ENCODE measurements at regions not wholly inside any gene's neighbourhood (a gene's known extent, or its start where the extent isn't known, plus 50 kb on each side); places are given as distances from the start of the nearest gene placed in this dataset.
A peak's percentile ranks its signal among the peaks of the same experiment; 100 is the strongest.
"Not testable (repeated sequence)": the region's sequence is repeated elsewhere in the genome, so short reads cannot be mapped to it uniquely, and the experiment has no call there.

DNA sequence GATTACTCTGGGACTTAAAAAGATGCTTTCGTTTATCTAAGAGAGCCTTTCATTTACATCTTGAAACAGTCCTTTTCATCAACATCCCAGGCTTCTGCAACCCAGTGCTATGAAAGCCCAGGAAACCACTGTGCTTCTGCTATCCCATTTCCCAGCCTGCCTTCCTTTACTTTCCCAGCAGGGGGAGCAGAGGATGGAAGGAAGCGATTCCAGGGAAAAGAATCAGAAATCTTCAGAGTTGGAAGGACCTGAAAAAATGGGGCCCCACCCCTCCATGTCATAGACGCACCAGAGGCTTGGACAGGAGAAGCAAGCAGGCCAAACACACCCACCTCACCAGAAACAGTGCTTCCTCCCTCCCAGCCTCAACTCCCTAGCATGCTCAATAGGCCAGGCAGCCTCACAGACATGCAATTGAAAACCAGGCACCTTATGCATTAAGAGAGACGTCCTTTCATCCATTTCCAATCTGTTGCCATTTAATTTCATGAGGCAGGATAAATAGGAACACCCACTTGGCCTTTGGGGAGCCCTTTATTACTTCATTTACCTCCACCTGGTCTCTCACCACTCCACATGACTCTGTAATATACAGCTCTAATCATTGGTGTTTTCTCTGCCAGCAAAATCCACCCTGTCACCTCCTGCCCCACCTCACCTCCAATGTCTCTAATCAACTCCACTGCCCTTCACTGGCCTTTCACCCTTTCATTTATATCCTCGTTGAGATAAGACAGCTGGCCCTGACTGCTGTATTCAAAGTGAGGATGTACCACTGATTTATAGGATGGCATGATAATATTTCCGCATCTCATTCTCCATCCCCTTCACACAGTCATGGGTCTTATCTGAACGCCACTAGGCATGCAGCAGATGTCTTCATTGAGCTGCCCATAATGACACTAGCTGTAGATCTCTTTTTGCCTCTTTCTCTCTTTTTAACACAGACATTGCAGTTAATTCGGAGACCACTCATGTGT lies 583.9 kb downstream of the NTRK3 start:
- DNase-seq (ENCODE audit: low spot score) = peak; percentile 22

DNA sequence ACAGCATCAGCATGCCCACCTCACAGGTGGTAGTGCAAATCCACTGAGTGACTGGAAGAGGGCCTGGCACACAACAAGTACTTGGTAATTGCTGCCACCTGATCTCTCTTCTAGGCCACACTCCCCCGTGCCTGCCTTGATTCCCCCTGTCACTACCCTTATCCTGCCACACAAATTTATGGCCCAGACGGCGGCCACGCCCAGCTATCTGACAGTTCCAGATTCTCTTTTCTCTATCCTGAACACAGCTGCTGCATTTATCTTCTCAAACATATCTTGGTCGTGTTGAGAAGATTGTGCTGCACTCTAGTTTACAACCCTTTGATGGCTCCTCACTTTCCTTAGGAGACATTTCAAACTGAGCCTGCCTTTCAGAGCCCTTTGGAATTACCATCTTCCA lies 585.2 kb downstream of the NTRK3 start:
- DNase-seq (ENCODE audit: low spot score) = no peak

DNA sequence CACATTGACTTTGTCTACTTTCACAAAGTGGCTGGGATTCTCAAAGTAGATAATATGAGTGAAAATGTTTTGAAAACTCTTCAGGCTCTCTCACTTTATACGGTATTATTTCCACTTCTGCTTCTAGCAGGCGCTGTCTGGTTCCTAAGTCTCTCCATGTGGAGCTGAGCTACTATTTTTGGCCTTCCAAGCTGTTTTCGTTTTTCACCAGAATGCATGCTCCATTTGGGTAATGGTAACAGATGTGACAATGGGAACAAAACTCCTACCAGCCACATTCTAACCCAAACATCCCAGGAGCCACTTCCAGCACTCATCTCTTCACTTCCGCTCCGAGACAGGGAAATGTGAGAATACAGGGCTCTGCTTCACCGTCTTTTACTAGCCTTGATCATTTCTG lies 586.7 kb downstream of the NTRK3 start:
- no peak for DNase-seq (ENCODE audit: low spot score)

DNA sequence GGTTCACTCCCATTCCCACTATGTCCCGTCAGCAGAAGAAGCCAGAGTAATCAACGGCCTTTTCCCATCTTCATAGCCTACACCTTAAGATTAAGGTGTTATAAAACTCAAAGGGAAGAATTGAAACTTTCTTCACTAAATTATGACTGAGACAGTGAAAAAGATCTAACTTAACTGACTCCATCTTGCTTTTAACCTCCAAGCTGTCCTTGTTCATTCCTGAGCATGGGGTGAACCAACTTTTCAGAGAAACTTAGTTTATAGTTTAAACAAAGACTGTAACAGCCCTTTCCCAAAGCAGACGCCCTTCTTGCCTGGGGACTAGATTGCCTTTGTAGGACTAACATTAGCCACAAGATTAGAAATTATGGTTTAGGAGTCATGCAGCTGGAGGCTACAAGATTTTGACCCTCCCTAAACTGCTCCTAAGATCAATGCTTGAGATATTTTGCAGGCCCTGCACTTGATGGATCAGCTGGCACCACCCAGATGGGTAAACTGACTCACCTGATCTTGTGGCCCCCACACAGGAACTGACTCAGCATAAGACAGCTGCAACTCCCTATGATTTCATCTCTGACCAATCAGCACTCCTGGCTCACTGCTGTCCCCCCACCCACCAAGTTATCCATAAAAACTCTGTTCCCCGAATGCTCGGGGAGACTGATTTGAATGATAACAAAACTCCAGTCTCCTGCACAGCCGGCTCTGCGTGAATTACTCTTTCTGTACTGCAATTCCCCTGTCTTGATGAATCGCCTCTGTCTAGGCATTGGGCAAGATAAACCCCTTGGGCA lies 587.6 kb downstream of the NTRK3 start:
- DNase-seq (ENCODE audit: low spot score) = not testable (repeated sequence)

DNA sequence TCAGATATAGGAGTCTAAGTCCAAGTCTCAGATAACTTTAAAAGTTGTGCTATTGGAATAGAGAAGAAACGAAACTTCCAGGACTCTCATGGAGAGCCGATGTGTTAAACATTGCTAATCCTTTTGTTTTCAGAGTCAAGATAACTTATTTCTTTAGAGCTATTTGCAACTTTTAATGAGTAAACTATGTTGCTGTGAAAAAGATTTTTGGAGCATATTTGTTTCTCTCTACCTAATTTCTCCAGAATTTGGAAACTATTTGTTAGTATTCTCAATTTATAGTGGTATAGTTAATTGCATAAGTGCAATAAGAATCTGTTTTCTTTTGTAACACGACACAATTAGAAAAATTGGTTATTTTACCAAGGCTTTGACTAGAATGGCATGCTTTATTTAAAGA lies 588.9 kb downstream of the NTRK3 start:
- no peak for DNase-seq (ENCODE audit: low spot score)

DNA sequence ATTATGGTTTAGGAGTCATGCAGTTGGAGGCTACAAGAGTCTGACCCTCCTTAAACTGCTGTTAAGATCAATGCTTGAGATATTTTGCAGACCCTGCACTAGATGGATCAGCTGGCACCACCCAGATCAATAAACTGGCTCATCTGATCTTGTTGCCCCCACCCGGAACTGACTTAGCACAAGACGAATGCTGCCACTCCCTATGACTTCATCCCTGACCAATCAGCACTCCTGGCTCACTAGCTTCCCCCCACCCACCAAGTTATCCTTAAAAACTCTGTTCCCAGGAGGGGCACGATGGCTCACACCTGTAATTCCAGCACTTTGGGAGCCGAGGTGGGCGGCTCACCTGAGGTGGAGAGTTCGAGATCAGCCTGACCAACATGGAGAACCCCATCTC lies 594.0 kb downstream of the NTRK3 start:
- DNase-seq (ENCODE audit: low spot score) = no peak

DNA sequence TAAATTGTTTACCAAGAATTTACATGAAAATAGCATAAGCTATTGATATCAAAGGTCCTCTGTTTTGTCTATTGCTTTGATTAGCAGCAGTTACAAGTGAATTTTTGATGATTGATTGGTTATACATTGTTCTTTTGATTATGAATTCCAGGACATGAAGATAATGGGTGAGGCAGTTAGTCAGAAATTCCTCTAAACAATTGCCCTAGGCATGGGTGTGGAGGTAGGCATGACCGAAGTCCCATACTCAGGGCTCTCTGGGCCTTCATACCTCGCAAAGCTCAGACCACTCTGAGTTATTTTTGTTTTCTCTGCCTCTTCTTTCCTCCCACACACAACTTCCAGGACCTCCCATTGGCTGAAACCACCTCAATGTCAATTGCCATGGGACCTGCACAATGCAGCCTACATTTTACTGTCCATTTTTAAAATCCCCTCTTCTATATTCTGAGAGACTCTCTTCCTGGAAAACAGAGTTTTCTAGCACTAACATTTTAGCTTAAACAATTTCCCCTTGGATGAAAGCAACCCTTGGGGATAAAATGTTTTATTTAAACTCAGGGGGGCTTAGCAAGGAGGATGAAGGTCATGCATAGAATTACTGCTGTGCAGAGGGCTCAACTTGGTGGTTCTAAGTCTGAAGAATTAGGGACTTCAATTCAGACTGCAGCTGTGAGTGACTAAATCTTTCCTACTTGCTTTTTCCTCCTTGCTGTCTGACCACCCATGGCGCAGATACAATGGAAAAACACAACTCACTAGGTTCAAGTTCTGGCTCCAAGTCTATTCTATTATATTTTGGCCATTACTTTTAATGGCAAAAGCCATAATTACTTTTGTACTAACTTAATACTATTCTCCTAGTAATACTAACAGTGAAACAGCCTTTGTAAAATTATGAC lies 594.8 kb downstream of the NTRK3 start:
- no peak for DNase-seq (ENCODE audit: low spot score)

DNA sequence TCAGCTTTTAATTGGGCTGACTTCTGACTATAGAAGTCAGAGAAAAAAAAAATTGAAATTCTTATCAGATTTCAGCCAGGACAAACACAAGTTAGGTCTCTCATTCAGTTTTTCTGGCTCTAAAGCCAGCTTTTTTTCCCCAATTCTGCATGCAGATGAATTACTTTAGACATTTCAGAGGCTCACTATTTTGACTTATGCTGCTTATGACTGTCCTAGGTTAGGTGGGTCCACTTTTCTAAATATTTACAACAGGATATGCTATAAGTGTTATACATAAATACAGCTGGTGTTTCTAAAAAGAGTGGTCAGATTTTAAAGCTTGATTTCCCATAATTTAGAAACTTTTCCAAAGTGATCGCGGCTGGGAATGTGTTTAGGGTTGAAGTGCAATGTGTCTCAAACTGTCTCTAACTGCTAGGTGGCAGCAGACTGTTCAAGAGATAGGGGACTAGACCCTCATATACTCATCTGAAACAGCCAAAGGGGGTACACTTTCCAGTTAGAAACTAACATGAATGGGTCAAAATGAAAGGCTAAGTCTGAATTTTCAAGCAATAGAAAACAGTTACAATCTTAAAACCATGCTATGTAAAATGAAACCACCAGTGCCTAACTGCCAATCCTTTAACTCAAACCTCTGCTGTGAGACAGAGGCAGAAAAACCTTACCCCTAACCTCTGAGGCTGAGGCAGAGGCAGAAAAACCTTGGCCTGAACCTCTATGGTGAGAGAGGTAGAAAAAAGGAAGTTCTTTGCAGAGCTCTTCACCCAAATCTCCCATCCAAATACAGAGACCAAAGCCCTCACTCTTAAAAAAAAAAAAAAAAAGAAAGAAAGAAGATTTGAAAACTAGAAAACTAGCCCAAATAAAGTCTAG lies 596.0 kb downstream of the NTRK3 start:
- DNase-seq (ENCODE audit: low spot score) = no peak

DNA sequence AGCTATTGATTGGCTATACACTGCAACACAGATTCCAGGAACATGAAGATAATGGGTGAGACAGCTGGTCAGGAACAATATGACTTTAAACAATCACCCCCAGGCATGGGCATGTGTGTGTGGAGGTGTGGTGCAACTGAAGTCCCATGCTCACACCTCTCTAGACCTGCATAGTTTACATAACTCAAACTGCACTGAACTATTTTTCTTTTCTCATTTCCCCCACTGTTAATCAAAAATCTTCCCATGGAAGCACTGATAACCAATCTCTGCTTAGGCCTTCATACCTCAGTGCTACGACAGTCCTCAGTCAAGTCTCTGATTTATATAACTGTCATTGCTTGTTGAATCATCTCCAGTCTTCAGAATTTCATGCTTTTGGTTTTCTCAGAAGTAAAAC lies 600.2 kb downstream of the NTRK3 start:
- DNase-seq (ENCODE audit: low spot score) = no peak

DNA sequence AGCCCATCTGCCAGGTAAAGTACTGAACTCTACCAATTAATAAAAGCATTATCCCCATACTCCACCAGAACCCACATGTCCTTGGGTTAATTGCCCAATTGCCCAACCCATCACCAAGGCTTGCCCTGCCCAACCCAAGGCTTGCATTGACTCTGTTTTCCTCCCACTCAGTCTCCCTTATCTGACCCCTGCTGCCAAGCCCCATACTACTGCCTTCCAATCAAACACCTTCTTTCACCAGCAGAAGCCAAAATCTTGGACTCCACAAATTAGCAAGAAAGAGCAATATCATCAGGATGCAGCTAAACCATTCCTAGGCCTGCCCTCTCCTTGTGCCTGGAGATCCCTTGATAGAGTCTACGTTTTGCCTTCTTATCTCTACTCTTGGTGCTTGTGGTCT lies 602.9 kb downstream of the NTRK3 start:
- no peak for DNase-seq (ENCODE audit: low spot score)

DNA sequence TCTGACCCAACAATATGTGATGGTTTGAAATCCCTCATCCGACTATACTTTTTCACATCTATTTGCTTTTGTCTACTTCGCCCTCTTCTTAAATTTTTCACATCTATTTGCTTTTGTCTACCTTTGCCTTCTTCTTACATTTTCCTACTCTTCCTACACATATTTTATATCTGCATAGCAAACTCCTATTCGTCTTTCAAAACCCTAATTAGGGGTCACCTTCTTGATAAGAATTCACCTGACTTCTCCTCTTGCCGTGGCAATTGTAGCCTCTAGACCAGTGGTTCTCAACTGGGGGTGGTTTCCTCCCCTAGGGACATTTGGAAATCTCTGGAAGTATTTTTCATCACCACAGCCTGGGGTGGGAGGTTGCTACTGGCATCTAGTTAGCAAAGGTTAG lies 607.4 kb downstream of the NTRK3 start:
- no peak for DNase-seq (ENCODE audit: low spot score)

DNA sequence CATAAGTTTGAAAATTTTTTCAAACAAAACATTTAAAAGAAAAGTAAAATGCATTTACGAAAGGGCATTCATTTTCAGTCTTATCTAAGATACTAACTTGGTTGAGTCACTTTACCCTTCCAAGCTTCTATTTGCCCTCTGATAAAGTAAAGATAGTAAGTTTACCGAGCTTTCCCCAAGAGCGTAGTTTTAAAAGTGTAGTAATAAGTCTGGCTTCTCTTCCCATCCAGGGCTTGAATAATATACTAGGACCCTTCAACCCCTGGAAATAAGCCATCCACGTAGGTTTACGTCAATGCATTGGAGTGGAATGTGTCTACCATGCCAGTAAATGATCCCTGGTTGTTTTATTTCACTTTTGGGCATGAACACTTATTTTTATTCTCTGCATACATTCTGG lies 608.3 kb downstream of the NTRK3 start:
- DNase-seq (ENCODE audit: low spot score) = no peak

DNA sequence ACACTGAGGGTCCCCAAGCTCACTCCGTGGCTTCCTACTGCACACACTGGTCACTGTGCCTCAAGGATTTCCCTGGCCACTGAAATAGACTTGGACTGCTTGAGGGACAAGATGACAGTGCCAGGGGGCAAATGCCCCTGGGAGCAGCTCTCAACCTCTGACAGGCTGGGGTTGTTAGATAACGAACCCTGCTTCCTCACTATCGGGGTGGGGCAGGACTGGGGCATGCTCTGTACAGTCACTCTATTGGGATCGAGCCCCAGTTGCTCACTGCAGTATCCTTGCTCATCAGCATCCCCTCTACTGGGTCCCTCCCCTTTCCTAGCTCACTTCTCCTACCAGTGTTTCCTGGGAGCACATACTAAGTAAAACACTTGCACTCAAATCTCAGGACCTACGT lies 610.8 kb downstream of the NTRK3 start:
- no peak for DNase-seq (ENCODE audit: low spot score)

DNA sequence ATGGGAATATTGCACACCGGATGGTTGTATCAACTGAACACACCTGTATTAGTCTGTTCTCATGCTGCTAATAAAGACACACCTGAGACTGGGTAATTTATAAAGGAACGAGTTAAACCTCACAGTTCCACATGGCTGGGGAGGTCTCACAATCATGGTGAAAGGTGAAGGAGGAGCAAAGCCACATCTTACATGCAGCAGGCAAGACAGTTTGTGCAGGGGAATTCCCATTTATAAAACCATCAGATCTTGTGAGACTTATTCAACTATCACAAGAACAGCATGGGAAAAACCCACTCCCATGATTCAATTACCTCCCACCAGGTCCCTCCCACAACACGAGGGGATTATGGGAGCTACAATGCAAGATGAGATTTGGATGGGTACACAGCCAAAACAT lies 613.5 kb downstream of the NTRK3 start:
- DNase-seq (ENCODE audit: low spot score) = not testable (repeated sequence)

DNA sequence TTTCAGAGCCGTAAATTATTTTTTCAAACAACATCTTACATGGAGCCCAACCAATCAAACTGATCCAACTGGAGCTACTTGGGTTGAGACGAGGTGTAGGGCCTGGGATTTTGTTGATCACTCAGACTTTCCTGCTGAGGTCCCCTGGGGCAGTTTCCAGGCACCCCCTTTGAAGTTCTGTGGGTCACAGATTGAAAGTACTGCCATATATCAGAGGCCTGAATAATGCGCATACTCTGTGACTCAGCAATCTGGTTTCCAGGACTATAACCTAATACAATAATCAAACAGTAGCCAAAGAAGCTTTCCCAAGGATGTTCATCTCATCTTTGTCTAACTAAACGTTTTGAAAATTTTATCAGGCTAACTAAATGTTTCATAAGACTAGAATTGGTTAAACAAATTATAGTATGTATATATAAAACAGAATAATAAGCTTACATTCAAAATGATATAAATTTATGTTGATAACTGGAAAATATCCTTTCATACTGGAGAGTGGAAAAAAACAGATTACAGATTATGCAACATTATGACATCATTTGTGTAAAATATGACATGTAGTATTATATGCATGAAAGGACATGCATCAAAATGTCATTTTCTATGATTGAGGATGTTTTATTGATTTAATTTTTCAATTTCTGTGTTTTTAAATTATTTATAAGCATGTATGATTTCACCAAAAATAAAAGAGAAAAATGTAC lies 617.1 kb downstream of the NTRK3 start:
- DNase-seq (ENCODE audit: low spot score) = no peak

DNA sequence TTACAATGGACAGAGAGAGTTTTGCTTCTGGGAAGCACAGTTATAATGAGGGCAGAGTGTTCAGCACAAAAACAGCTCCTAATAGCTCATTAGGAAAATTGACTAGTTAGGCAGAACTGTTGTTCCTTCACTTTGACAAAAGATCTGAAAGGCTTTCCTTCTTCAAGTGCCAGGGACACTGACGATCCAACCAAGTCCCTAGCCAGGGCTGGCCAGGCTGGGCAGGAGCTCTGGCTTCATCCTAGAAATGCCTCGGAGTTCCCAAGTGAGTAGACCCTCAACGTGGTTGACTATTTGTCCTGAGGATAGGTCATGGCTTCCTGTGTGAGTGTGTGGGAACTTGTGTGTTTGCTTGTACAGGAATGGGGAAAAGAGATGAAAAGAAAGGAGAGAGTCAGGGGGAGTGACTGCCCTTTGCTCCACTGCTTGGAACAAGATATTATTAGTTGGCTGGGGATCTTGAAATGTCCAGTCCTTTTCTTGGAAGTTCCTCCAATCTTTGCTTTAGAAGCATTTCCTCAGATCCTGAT lies 617.9 kb downstream of the NTRK3 start:
- no peak for DNase-seq (ENCODE audit: low spot score)

DNA sequence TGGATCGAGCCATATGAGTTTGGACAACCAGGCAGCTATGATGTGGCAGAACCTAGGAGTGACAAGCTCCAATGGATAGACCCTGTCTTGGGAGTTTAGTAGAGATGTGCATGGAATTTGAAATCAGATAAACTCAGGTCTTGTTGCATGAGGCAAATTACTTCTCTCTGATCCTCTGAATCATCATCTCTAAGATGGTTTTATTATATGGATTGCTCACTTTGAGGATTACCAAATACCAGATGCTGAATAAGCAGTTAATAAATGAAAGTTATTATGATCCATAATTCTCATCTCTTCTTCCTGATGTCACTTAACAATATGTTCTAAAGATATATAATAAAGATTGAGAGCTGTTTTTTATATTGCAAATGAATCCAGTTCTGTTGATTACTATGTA lies 622.2 kb downstream of the NTRK3 start:
- DNase-seq (ENCODE audit: low spot score) = no peak

DNA sequence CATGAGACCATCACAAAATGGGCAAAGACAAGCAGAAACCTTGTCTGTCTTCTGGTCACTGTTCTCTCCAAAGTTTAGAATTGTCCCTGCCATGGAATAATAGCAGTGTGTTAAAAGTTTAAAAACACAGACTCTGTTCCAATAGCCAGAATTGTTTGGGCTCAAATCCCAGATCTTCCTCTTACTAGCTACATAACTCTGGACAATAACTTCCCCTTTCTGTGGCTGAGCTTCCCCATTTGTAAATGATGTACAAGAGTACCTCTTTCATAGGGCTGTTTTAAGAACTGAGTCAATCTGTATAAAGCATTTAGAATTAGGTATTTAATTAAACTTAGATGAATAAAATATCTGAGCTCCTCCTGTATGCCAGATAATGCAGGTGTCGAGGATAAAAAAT lies 623.0 kb downstream of the NTRK3 start:
- DNase-seq (ENCODE audit: low spot score) = no peak

DNA sequence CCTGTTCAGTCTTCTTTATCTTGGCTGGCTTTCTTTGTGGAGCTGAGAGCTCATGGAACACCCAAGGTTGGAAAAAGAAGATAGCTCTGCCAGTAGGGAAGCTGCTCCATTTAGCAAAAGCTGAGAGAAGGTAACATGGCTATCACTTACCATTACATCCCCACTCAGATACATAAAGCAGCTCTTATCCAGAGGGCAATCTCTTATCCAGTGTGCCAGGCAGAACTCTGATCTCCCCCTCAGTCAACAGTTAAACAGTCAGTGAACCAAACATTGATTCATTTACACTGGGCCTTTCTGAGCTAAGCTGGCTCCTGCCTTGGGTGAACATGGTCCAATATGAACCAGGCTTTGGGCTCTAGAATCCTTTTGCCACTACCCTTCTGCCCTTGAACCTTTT lies 624.2 kb downstream of the NTRK3 start:
- DNase-seq (ENCODE audit: low spot score) = no peak

DNA sequence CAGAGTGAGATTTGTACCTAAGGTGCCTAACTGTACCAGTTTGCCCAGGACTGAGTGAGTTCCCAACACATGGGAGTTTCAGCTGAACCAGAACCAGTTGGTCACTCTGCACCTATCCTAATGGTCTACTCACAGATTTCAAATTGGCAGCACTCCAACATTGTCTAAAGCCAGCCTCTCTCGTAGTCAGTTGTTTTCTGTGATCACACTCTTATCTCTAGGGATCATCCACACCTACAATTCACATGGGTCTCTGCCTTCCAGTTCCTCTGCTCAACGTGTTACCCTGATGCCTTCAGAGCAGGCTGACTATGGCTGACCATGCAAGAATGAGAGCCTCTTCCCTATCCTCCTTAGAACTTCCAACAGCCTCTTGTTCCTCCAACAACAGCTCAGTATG lies 624.8 kb downstream of the NTRK3 start:
- no peak for DNase-seq (ENCODE audit: low spot score)

Data from hepatic stellate cell (primary cell).